ENCODE measurements at regions not wholly inside any gene's neighbourhood (a gene's known extent, or its start where the extent isn't known, plus 50 kb on each side); places are given as distances from the start of the nearest gene placed in this dataset.

- H3K4me3 ChIP-seq (replicated peaks in 1 of 2; ENCODE audit: low read depth in 2 of 2, low read length in 2 of 2), result no peak overlapping the region
- TF ChIP-seq, protein P1, sequence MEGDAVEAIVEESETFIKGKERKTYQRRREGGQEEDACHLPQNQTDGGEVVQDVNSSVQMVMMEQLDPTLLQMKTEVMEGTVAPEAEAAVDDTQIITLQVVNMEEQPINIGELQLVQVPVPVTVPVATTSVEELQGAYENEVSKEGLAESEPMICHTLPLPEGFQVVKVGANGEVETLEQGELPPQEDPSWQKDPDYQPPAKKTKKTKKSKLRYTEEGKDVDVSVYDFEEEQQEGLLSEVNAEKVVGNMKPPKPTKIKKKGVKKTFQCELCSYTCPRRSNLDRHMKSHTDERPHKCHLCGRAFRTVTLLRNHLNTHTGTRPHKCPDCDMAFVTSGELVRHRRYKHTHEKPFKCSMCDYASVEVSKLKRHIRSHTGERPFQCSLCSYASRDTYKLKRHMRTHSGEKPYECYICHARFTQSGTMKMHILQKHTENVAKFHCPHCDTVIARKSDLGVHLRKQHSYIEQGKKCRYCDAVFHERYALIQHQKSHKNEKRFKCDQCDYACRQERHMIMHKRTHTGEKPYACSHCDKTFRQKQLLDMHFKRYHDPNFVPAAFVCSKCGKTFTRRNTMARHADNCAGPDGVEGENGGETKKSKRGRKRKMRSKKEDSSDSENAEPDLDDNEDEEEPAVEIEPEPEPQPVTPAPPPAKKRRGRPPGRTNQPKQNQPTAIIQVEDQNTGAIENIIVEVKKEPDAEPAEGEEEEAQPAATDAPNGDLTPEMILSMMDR (IDR thresholded peaks at IDR 0.05; ENCODE audit: low read depth, low read length), result no peak
- no peak for DNase-seq (ENCODE audit: low read depth in 2 of 2)
Measured at GRCh38 chr11:130672911-130673310, 224.5 kb downstream of the ADAMTS15 start.

DNA sequence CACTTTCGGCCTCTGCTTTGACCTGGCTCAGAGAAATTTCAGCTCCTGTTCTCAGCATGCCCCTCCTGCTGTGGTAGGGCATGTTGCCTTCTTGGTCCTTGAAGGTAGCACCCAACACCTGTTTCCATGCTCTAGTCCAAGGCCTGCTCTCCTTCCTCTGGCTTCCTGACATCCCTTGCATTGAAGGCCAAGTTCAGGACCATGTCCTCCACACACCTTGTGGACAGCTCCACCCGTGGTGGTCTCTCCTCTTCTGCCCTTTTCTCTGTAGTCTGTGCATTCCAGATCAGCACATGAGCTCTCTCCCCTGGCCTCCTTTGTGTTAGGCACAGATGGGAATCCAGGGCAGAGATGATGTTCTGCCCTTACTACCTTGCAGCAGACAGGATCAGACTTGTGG lies 225.3 kb downstream of the ADAMTS15 start:
- no peak overlapping the region for H3K4me3 ChIP-seq (replicated peaks in 1 of 2; ENCODE audit: low read depth in 2 of 2, low read length in 2 of 2)
- no peak for DNase-seq (ENCODE audit: low read depth in 2 of 2)
- TF ChIP-seq, protein P1 (IDR thresholded peaks at IDR 0.05; ENCODE audit: low read depth, low read length), result no peak

DNA sequence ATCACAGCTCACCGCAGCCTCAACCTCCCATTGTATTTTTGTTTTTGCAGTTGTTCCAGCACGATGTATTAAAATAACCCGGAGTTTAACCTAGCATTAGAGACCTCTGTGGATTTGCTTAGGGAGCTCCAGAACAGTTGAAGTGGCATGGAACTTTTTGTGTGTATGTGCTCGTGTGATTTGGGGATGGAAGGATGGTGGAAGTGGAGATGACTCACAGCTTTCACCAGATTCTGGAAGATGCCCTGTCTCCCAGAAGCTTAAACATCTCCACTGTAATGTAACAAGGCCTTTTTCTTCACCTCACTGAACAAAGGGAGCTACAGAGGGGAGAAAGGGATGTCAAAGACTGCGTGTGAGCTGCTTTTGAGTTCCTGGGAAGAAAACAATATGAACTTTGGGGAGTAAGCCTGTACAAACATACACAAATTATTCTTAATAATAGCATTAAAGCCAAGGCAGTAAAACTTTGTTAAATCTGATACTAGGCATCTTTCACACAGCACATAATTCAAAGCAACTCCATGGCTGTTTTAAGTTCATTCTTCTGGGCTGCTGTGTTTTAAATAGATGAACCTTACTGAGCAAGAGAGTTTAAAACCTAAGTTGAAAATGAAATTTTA lies 226.4 kb downstream of the ADAMTS15 start:
- DNase-seq (ENCODE audit: low read depth in 2 of 2), result peak; percentile 46 to 48
- TF ChIP-seq, protein P1 (IDR thresholded peaks at IDR 0.05; ENCODE audit: low read depth, low read length), result no peak

GRCh38 chr11:130675371-130675821 lies 227.0 kb downstream of the ADAMTS15 start:
- H3K4me3 ChIP-seq (replicated peaks in 1 of 2; ENCODE audit: low read depth in 2 of 2, low read length in 2 of 2), result no peak overlapping the region
- DNase-seq (ENCODE audit: low read depth in 2 of 2), result peak; percentile 93 to 94
- TF ChIP-seq, protein P1 (IDR thresholded peaks at IDR 0.05; ENCODE audit: low read depth, low read length), result no peak

More for the DNA sequence above, 226.4 kb downstream of the ADAMTS15 start:
- H3K4me3 ChIP-seq (replicated peaks in 1 of 2; ENCODE audit: low read depth in 2 of 2, low read length in 2 of 2), result no peak overlapping the region

- TF ChIP-seq, protein P1 (IDR thresholded peaks at IDR 0.05; ENCODE audit: low read depth, low read length), result no peak
- peak; percentile 44 to 67 for DNase-seq (ENCODE audit: low read depth in 2 of 2)
- no peak overlapping the region for H3K4me3 ChIP-seq (replicated peaks in 1 of 2; ENCODE audit: low read depth in 2 of 2, low read length in 2 of 2)
Measured at GRCh38 chr11:130675917-130676316, 227.5 kb downstream of the ADAMTS15 start.

DNA sequence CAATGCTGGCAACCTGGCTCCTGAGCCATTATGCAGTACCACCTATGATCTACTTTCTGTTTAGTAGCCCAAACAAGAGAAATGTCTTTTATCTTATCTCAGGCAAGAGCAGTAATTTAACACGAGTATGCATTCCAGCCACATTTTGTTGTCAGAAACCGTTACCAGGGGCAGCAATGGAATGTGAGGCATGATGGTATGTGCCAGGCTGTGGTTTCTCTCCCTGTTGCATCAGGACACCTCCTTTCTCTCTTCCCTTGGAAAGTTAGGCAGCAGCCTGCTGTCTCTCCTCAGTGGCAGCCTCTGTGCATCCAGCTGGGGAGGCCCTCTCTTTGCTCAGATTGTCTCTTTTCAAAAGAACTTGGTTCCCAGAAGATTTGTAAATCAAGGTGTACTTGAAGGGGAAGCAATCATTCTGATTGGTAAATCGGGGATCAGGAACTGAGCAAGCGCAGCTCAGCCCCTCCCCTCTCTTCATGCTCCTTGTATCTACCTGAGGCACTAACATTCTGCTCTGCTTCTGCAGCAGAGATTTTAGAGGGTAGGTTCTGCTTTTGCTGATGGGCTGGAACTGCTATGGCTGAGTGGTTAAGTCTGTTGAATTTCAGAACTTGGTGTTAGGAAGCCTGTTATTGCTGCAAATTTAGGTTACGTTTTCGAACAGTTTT lies 229.2 kb downstream of the ADAMTS15 start:
- TF ChIP-seq, protein P1 (IDR thresholded peaks at IDR 0.05; ENCODE audit: low read depth, low read length), result no peak
- peak; percentile 80 to 96 for DNase-seq (ENCODE audit: low read depth in 2 of 2)
- no peak overlapping the region for H3K4me3 ChIP-seq (replicated peaks in 1 of 2; ENCODE audit: low read depth in 2 of 2, low read length in 2 of 2)

Data from cardiac fibroblast (primary cell).